Prostate gland (tissue), 2 donors: ENCODE measurements at regions not wholly inside any gene's neighbourhood (a gene's known extent, or its start where the extent isn't known, plus 50 kb on each side); places are given as distances from the start of the nearest gene placed in this dataset.

ENCODE experiments used
- DNase-seq: peaks from one replicate; pipeline ENCODE4 v3.0.0-alpha.2; 2019; ENCODE audit warnings: low spot score
- H3K27ac ChIP-seq, 2 donors: fragments of 200-600 bp; sonication (generic); 2 replicates each; pipeline ENCODE4 v1.5.1; 2017 to 2019
- H3K27me3 ChIP-seq: fragments of 200-600 bp; sonication (generic); replicated peaks from 2 replicates; pipeline ENCODE4 v1.5.1; 2019; ENCODE audit not compliant: insufficient read depth
- H3K36me3 ChIP-seq, 2 donors: fragments of 200-600 bp; sonication (generic); 1 replicate in 1 of 2; 2 replicates in 1 of 2; pipeline versions ENCODE4 v1.5.1 to v1.8.1; 2017 to 2019
- H3K4me1 ChIP-seq: fragments of 200-600 bp; sonication (generic); replicated peaks from 2 replicates; pipeline ENCODE4 v1.5.1; 2019
- H3K4me3 ChIP-seq, 2 donors: fragments of 200-600 bp; sonication (generic); 2 replicates each; pipeline ENCODE4 v1.5.1; 2017 to 2019
- H3K9me3 ChIP-seq: fragments of 200-600 bp; sonication (generic); 2 replicates; pipeline ENCODE4 v1.5.1; 2017
- CTCF ChIP-seq, 4 experiments: fragments of 200-600 bp in 2 of 4; fragments of 450-650 bp in 2 of 4; sonication (generic) in 2 of 4; IDR thresholded peaks; 1 replicate in 3 of 4; 2 replicates in 1 of 4; pipeline ENCODE4 v1.5.1; 2016 to 2019; ENCODE audit warnings: antibody characterized with exemption in 4 of 4, mild to moderate bottlenecking in 2 of 4, moderate library complexity in 2 of 4
- POLR2A ChIP-seq: fragments of 450-650 bp; IDR thresholded peaks from one replicate; pipeline ENCODE4 v1.6.1; 2016; ENCODE audit warnings: antibody characterized with exemption, mild to moderate bottlenecking
- POLR2AphosphoS5 ChIP-seq: sonication (generic); formaldehyde crosslinking; IDR thresholded peaks from one replicate; pipeline ENCODE4 v1.6.1; 2017; ENCODE audit warnings: antibody characterized with exemption
- WGBS: methylation state at CpG from one replicate; pipeline ENCODE4 v1.1.5; 2018; 5-methylcytosine and 5-hydroxymethylcytosine counted together
- intact Hi-C: fragments of 100-400 bp; cut with DNase I; formaldehyde crosslinking; loops from one replicate; pipeline ENCODE4 v1.14.2; 2022

GRCh38 chr17:21539146-21539545 lies 153.2 kb upstream of the KCNJ18 start:
- DNase-seq: no peak
- H3K36me3 ChIP-seq: peaks cover 0 to 11% of the 10 kb centered on the region in 2 donors
- no peaks in the 10 kb centered on the region for H3K9me3 ChIP-seq
- 34% methylated on average over 2 of the region's 2 CpGs for whole genome bisulfite sequencing
- H3K4me3 ChIP-seq: no peak overlapping the region
- no peak for TF ChIP-seq CTCF (IDR thresholded peaks at IDR 0.05)
- no peak for TF ChIP-seq POLR2AphosphoS5
- no peak for TF ChIP-seq POLR2A
- intact Hi-C loops: no loop called here
- H3K4me1 ChIP-seq: no peaks in the 10 kb centered on the region
- H3K27ac ChIP-seq: no peak overlapping the region
- no peaks in the 10 kb centered on the region for H3K27me3 ChIP-seq

- intact Hi-C loops: no loop called here
- Histone ChIP-seq H3K36me3 (no peaks in the 10 kb centered on the region), H3K4me3 (no peak overlapping the region), H3K4me1 (no peaks in the 10 kb centered on the region), H3K9me3 (no peaks in the 10 kb centered on the region), H3K27me3 (no peaks in the 10 kb centered on the region), H3K27ac (no peak overlapping the region)
- WGBS: 97% methylated on average over 5 of the region's 5 CpGs
- DNase-seq: no peak
- TF ChIP-seq POLR2AphosphoS5 (no peak), POLR2A (no peak), CTCF (IDR thresholded peaks at IDR 0.05) (no peak)
Observed at GRCh38 chr17:21540502-21540901, 151.8 kb upstream of the KCNJ18 start.

- TF ChIP-seq CTCF (IDR thresholded peaks at IDR 0.05) (no peak), POLR2AphosphoS5 (no peak), POLR2A (no peak)
- no peak for DNase-seq
- no peak overlapping the region for H3K27ac ChIP-seq
- no peaks in the 10 kb centered on the region for H3K27me3 ChIP-seq
- no peaks in the 10 kb centered on the region for H3K36me3 ChIP-seq
- WGBS: 72% methylated on average over 2 of the region's 2 CpGs
- no peak overlapping the region for H3K4me3 ChIP-seq
- intact Hi-C loops: no loop called here
- H3K4me1 ChIP-seq: no peaks in the 10 kb centered on the region
- H3K9me3 ChIP-seq: no peaks in the 10 kb centered on the region
Observed at GRCh38 chr17:21542070-21542469, 150.3 kb upstream of the KCNJ18 start.

GRCh38 chr17:21542991-21543390 lies 149.3 kb upstream of the KCNJ18 start:
- DNase-seq: no peak
- intact Hi-C loops: no loop called here
- no peaks in the 10 kb centered on the region for H3K9me3 ChIP-seq
- no peak overlapping the region for H3K27ac ChIP-seq
- no peak for TF ChIP-seq POLR2AphosphoS5
- TF ChIP-seq POLR2A: no peak
- TF ChIP-seq CTCF (IDR thresholded peaks at IDR 0.05): no peak
- no peaks in the 10 kb centered on the region for H3K27me3 ChIP-seq
- 77% methylated on average over 4 of the region's 4 CpGs for WGBS
- H3K36me3 ChIP-seq: no peaks in the 10 kb centered on the region
- H3K4me1 ChIP-seq: no peaks in the 10 kb centered on the region
- H3K4me3 ChIP-seq: no peak overlapping the region

GRCh38 chr17:21545064-21545463 lies 147.3 kb upstream of the KCNJ18 start:
- Histone ChIP-seq H3K36me3 (no peaks in the 10 kb centered on the region), H3K4me3 (no peak overlapping the region), H3K27me3 (no peaks in the 10 kb centered on the region), H3K9me3 (no peaks in the 10 kb centered on the region), H3K27ac (no peak overlapping the region), H3K4me1 (no peaks in the 10 kb centered on the region)
- DNase-seq: no peak
- no peak for TF ChIP-seq POLR2AphosphoS5
- TF ChIP-seq CTCF (IDR thresholded peaks at IDR 0.05): no peak
- TF ChIP-seq POLR2A: no peak
- intact Hi-C loops: no loop called here
- 84% methylated on average over 3 of the region's 3 CpGs for WGBS
